ENCODE measurements at regions not wholly inside any gene's neighbourhood (a gene's known extent, or its start where the extent isn't known, plus 50 kb on each side); places are given as distances from the start of the nearest gene placed in this dataset.
"Not testable (repeated sequence)": the region's sequence is repeated elsewhere in the genome, so short reads cannot be mapped to it uniquely, and the experiment has no call there.

GRCh38 chr5:159496773-159497172 is 166.5 kb upstream of the IL12B start:
- no peaks in the 10 kb centered on the region for H3K4me1 Mint-ChIP-seq
- no peak overlapping the region for H3K4me3 Mint-ChIP-seq
- no peaks in the 10 kb centered on the region for H3K36me3 Mint-ChIP-seq
- peaks cover 6% of the 10 kb centered on the region for H3K27me3 Mint-ChIP-seq
- H3K27ac Mint-ChIP-seq, result no peak overlapping the region
- no peaks in the 10 kb centered on the region for H3K9me3 Mint-ChIP-seq

GRCh38 chr5:159497221-159497620 is 166.9 kb upstream of the IL12B start:
- Mint-ChIP-seq H3K9me3 (no peaks in the 10 kb centered on the region), H3K27me3 (peaks cover 6% of the 10 kb centered on the region), H3K4me1 (no peaks in the 10 kb centered on the region), H3K36me3 (no peaks in the 10 kb centered on the region), H3K27ac (no peak overlapping the region), H3K4me3 (no peak overlapping the region)

- Mint-ChIP-seq H3K27me3 (peaks cover 6% of the 10 kb centered on the region), H3K9me3 (no peaks in the 10 kb centered on the region), H3K27ac (no peak overlapping the region), H3K4me3 (no peak overlapping the region), H3K36me3 (no peaks in the 10 kb centered on the region), H3K4me1 (no peaks in the 10 kb centered on the region)
Observed at GRCh38 chr5:159498630-159499029, 168.3 kb upstream of the IL12B start.

- H3K4me1 Mint-ChIP-seq, H3K36me3 Mint-ChIP-seq, H3K9me3 Mint-ChIP-seq, H3K27me3 Mint-ChIP-seq, H3K27ac Mint-ChIP-seq, H3K4me3 Mint-ChIP-seq: not testable (repeated sequence)
Observed at GRCh38 chr5:159502116-159502515, 171.8 kb upstream of the IL12B start.

- no peak overlapping the region for H3K4me3 Mint-ChIP-seq
- H3K27me3 Mint-ChIP-seq, result no peaks in the 10 kb centered on the region
- H3K4me1 Mint-ChIP-seq, result no peaks in the 10 kb centered on the region
- no peaks in the 10 kb centered on the region for H3K9me3 Mint-ChIP-seq
- no peaks in the 10 kb centered on the region for H3K36me3 Mint-ChIP-seq
- no peak overlapping the region for H3K27ac Mint-ChIP-seq
Observed at GRCh38 chr5:159503236-159503635, 172.9 kb upstream of the IL12B start.

- Mint-ChIP-seq H3K27me3 (no peaks in the 10 kb centered on the region), H3K9me3 (no peaks in the 10 kb centered on the region), H3K27ac (no peak overlapping the region), H3K36me3 (no peaks in the 10 kb centered on the region), H3K4me3 (no peak overlapping the region), H3K4me1 (no peaks in the 10 kb centered on the region)
Observed at GRCh38 chr5:159504106-159504856, 174.0 kb upstream of the IL12B start.

GRCh38 chr5:159504857-159505304 is 174.6 kb upstream of the IL12B start:
- H3K36me3 Mint-ChIP-seq, result no peaks in the 10 kb centered on the region
- no peaks in the 10 kb centered on the region for H3K27me3 Mint-ChIP-seq
- H3K27ac Mint-ChIP-seq, result no peak overlapping the region
- H3K9me3 Mint-ChIP-seq, result no peaks in the 10 kb centered on the region
- no peaks in the 10 kb centered on the region for H3K4me1 Mint-ChIP-seq
- H3K4me3 Mint-ChIP-seq, result no peak overlapping the region

GRCh38 chr5:159507055-159507454 is 176.8 kb upstream of the IL12B start:
- H3K4me3 Mint-ChIP-seq, result no peak overlapping the region
- H3K4me1 Mint-ChIP-seq, result no peaks in the 10 kb centered on the region
- no peak overlapping the region for H3K27ac Mint-ChIP-seq

GRCh38 chr5:159507661-159508060 is 177.4 kb upstream of the IL12B start:
- Mint-ChIP-seq H3K27me3 (no peaks in the 10 kb centered on the region), H3K36me3 (no peaks in the 10 kb centered on the region), H3K4me1 (no peaks in the 10 kb centered on the region), H3K4me3 (no peak overlapping the region), H3K27ac (no peak overlapping the region), H3K9me3 (no peaks in the 10 kb centered on the region)

More at GRCh38 chr5:159507055-159507454, 176.8 kb upstream of the IL12B start:
- Mint-ChIP-seq H3K36me3 (no peaks in the 10 kb centered on the region), H3K27me3 (no peaks in the 10 kb centered on the region), H3K9me3 (no peaks in the 10 kb centered on the region)

GRCh38 chr5:159508344-159508743 is 178.1 kb upstream of the IL12B start:
- H3K4me1 Mint-ChIP-seq, result no peaks in the 10 kb centered on the region
- no peaks in the 10 kb centered on the region for H3K27me3 Mint-ChIP-seq
- no peaks in the 10 kb centered on the region for H3K9me3 Mint-ChIP-seq
- H3K36me3 Mint-ChIP-seq, result no peaks in the 10 kb centered on the region
- no peak overlapping the region for H3K27ac Mint-ChIP-seq
- H3K4me3 Mint-ChIP-seq, result no peak overlapping the region

- H3K27ac Mint-ChIP-seq, result no peak overlapping the region
- no peaks in the 10 kb centered on the region for H3K36me3 Mint-ChIP-seq
- H3K4me1 Mint-ChIP-seq, result no peaks in the 10 kb centered on the region
- no peak overlapping the region for H3K4me3 Mint-ChIP-seq
- H3K9me3 Mint-ChIP-seq, result no peaks in the 10 kb centered on the region
- H3K27me3 Mint-ChIP-seq, result no peaks in the 10 kb centered on the region
Observed at GRCh38 chr5:159509002-159509660, 178.8 kb upstream of the IL12B start.

GRCh38 chr5:159510282-159510681 is 180.0 kb upstream of the IL12B start:
- no peaks in the 10 kb centered on the region for H3K36me3 Mint-ChIP-seq
- H3K4me3 Mint-ChIP-seq, result no peak overlapping the region
- H3K9me3 Mint-ChIP-seq, result no peaks in the 10 kb centered on the region
- H3K27me3 Mint-ChIP-seq, result peaks cover 3% of the 10 kb centered on the region
- peaks cover 3% of the 10 kb centered on the region for H3K4me1 Mint-ChIP-seq
- no peak overlapping the region for H3K27ac Mint-ChIP-seq

- H3K27ac Mint-ChIP-seq, result no peak overlapping the region
- H3K27me3 Mint-ChIP-seq, result peaks cover 4% of the 10 kb centered on the region
- no peak overlapping the region for H3K4me3 Mint-ChIP-seq
- H3K36me3 Mint-ChIP-seq, result no peaks in the 10 kb centered on the region
- H3K4me1 Mint-ChIP-seq, result peaks cover 9% of the 10 kb centered on the region
- H3K9me3 Mint-ChIP-seq, result no peaks in the 10 kb centered on the region
Observed at GRCh38 chr5:159511570-159511969, 181.3 kb upstream of the IL12B start.

- peaks cover 9% of the 10 kb centered on the region for H3K4me1 Mint-ChIP-seq
- H3K4me3 Mint-ChIP-seq, result no peak overlapping the region
- H3K27ac Mint-ChIP-seq, result no peak overlapping the region
- no peaks in the 10 kb centered on the region for H3K36me3 Mint-ChIP-seq
- peaks cover 4% of the 10 kb centered on the region for H3K27me3 Mint-ChIP-seq
- no peaks in the 10 kb centered on the region for H3K9me3 Mint-ChIP-seq
Observed at GRCh38 chr5:159512064-159512463, 181.8 kb upstream of the IL12B start.

GRCh38 chr5:159514229-159514810 is 184.0 kb upstream of the IL12B start:
- H3K36me3 Mint-ChIP-seq, result no peaks in the 10 kb centered on the region
- H3K27me3 Mint-ChIP-seq, result peaks cover 4% of the 10 kb centered on the region
- no peak overlapping the region for H3K27ac Mint-ChIP-seq
- H3K9me3 Mint-ChIP-seq, result no peaks in the 10 kb centered on the region
- no peak overlapping the region for H3K4me3 Mint-ChIP-seq
- peaks cover 9% of the 10 kb centered on the region for H3K4me1 Mint-ChIP-seq

GRCh38 chr5:159515197-159515596 is 184.9 kb upstream of the IL12B start:
- no peak overlapping the region for H3K27ac Mint-ChIP-seq
- no peaks in the 10 kb centered on the region for H3K36me3 Mint-ChIP-seq
- H3K9me3 Mint-ChIP-seq, result no peaks in the 10 kb centered on the region
- H3K27me3 Mint-ChIP-seq, result peaks cover 4% of the 10 kb centered on the region
- H3K4me3 Mint-ChIP-seq, result no peak overlapping the region
- peaks cover 9% of the 10 kb centered on the region for H3K4me1 Mint-ChIP-seq
